ENCODE measurements at regions not wholly inside any gene's neighbourhood (a gene's known extent, or its start where the extent isn't known, plus 50 kb on each side); places are given as distances from the start of the nearest gene placed in this dataset.

GRCh38 chr3:117597865-117598264, 888.3 kb downstream of the TUSC7 start:
- Histone ChIP-seq H3F3A (ENCODE audit: insufficient read depth) (no peaks in the 10 kb centered on the region), H3K79me2 (ENCODE audit: insufficient read depth) (no peaks in the 10 kb centered on the region), H3K9me3 (ENCODE audit: low read depth) (no peaks in the 10 kb centered on the region), H3K4me2 (ENCODE audit: unreplicated experiment) (no peak overlapping the region), H3K27ac (no peak overlapping the region), H3K27me3 (replicated peaks; ENCODE audit: insufficient read depth) (no peaks in the 10 kb centered on the region), H3K4me1 (ENCODE audit: insufficient read depth) (no peaks in the 10 kb centered on the region), H3K9me2 (ENCODE audit: insufficient read depth) (no peaks in the 10 kb centered on the region), H3K4me3 (no peak overlapping the region), H3K36me3 (ENCODE audit: low read depth) (no peaks in the 10 kb centered on the region), H3K9ac (no peak overlapping the region), H2AFZ (no peak overlapping the region), H4K20me1 (ENCODE audit: insufficient read depth) (no peaks in the 10 kb centered on the region)
- 60 to 83% methylated on average over 1 of the region's 1 CpG for WGBS, 2 experiments (ENCODE audit: low coverage in 1 of 2, low lambda C conversion rate in 2 of 2, missing lambda C conversion rate in 2 of 2)
- no peak for DNase-seq
- TF ChIP-seq EZH2 (IDR thresholded peaks at IDR 0.05; ENCODE audit: insufficient read depth, poor library complexity, severe bottlenecking) (no peak), EZH2phosphoT487 (IDR thresholded peaks at IDR 0.05; ENCODE audit: insufficient read depth, low read depth) (no peak)
- in situ Hi-C loops (cut with MboI) = no loop called here

- H3K9me3 ChIP-seq (ENCODE audit: low read depth) = no peaks in the 10 kb centered on the region
- no peak overlapping the region for H3K27ac ChIP-seq
- H3K27me3 ChIP-seq (replicated peaks; ENCODE audit: insufficient read depth) = no peaks in the 10 kb centered on the region
- H3F3A ChIP-seq (ENCODE audit: insufficient read depth) = no peaks in the 10 kb centered on the region
- in situ Hi-C loops (cut with MboI) = no loop called here
- no peaks in the 10 kb centered on the region for H3K4me1 ChIP-seq (ENCODE audit: insufficient read depth)
- H4K20me1 ChIP-seq (ENCODE audit: insufficient read depth) = no peaks in the 10 kb centered on the region
- H3K9me2 ChIP-seq (ENCODE audit: insufficient read depth) = no peaks in the 10 kb centered on the region
- TF ChIP-seq EZH2 (IDR thresholded peaks at IDR 0.05; ENCODE audit: insufficient read depth, poor library complexity, severe bottlenecking) (no peak), EZH2phosphoT487 (IDR thresholded peaks at IDR 0.05; ENCODE audit: insufficient read depth, low read depth) (no peak)
- DNase-seq = no peak
- no peaks in the 10 kb centered on the region for H3K79me2 ChIP-seq (ENCODE audit: insufficient read depth)
- 80 to 92% methylated on average over 3 of the region's 3 CpGs for WGBS, 2 experiments (ENCODE audit: low coverage in 1 of 2, low lambda C conversion rate in 2 of 2, missing lambda C conversion rate in 2 of 2)
- H3K4me2 ChIP-seq (ENCODE audit: unreplicated experiment) = no peak overlapping the region
- no peaks in the 10 kb centered on the region for H3K36me3 ChIP-seq (ENCODE audit: low read depth)
- no peak overlapping the region for H3K9ac ChIP-seq
- H3K4me3 ChIP-seq = no peak overlapping the region
- H2AFZ ChIP-seq = no peak overlapping the region
These were observed 890.5 kb downstream of the TUSC7 start for GRCh38 chr3:117600112-117600511.

- H3K9me3 ChIP-seq (ENCODE audit: low read depth) = no peaks in the 10 kb centered on the region
These were observed 891.1 kb downstream of the TUSC7 start for GRCh38 chr3:117600666-117601065.

GRCh38 chr3:117602058-117602644, 892.6 kb downstream of the TUSC7 start:
- in situ Hi-C loops (cut with MboI) = no loop called here
- H3F3A ChIP-seq (ENCODE audit: insufficient read depth) = no peaks in the 10 kb centered on the region
- H3K9ac ChIP-seq = no peak overlapping the region
- H3K27ac ChIP-seq = no peak overlapping the region
- TF ChIP-seq EZH2phosphoT487 (IDR thresholded peaks at IDR 0.05; ENCODE audit: insufficient read depth, low read depth) = no peak
- TF ChIP-seq EZH2 (IDR thresholded peaks at IDR 0.05; ENCODE audit: insufficient read depth, poor library complexity, severe bottlenecking) = no peak
- no peaks in the 10 kb centered on the region for H3K9me2 ChIP-seq (ENCODE audit: insufficient read depth)
- DNase-seq = no peak
- no peaks in the 10 kb centered on the region for H3K4me1 ChIP-seq (ENCODE audit: insufficient read depth)
- no peak overlapping the region for H3K4me3 ChIP-seq
- no peak overlapping the region for H2AFZ ChIP-seq
- no peaks in the 10 kb centered on the region for H3K79me2 ChIP-seq (ENCODE audit: insufficient read depth)
- no peaks in the 10 kb centered on the region for H3K9me3 ChIP-seq (ENCODE audit: low read depth)
- WGBS, 2 experiments (ENCODE audit: low coverage in 1 of 2, low lambda C conversion rate in 2 of 2, missing lambda C conversion rate in 2 of 2) = 48 to 54% methylated on average over 4 of the region's 4 CpGs
- no peaks in the 10 kb centered on the region for H3K27me3 ChIP-seq (replicated peaks; ENCODE audit: insufficient read depth)
- H4K20me1 ChIP-seq (ENCODE audit: insufficient read depth) = no peaks in the 10 kb centered on the region
- H3K4me2 ChIP-seq (ENCODE audit: unreplicated experiment) = no peak overlapping the region
- H3K36me3 ChIP-seq (ENCODE audit: low read depth) = no peaks in the 10 kb centered on the region

More at GRCh38 chr3:117600666-117601065, 891.1 kb downstream of the TUSC7 start:
- no peaks in the 10 kb centered on the region for H3K9me2 ChIP-seq (ENCODE audit: insufficient read depth)
- no peaks in the 10 kb centered on the region for H3K36me3 ChIP-seq (ENCODE audit: low read depth)
- peak; percentile 3 for DNase-seq
- no peak overlapping the region for H3K4me2 ChIP-seq (ENCODE audit: unreplicated experiment)
- no peak overlapping the region for H2AFZ ChIP-seq
- in situ Hi-C loops (cut with MboI) = no loop called here
- no peaks in the 10 kb centered on the region for H3K27me3 ChIP-seq (replicated peaks; ENCODE audit: insufficient read depth)
- H3F3A ChIP-seq (ENCODE audit: insufficient read depth) = no peaks in the 10 kb centered on the region
- H3K27ac ChIP-seq = no peak overlapping the region
- H3K4me3 ChIP-seq = no peak overlapping the region
- no peak overlapping the region for H3K9ac ChIP-seq
- WGBS, 2 experiments (ENCODE audit: low coverage in 1 of 2, low lambda C conversion rate in 2 of 2, missing lambda C conversion rate in 2 of 2) = 82% methylated on average over 4 of the region's 4 CpGs
- no peaks in the 10 kb centered on the region for H4K20me1 ChIP-seq (ENCODE audit: insufficient read depth)
- no peak for TF ChIP-seq EZH2 (IDR thresholded peaks at IDR 0.05; ENCODE audit: insufficient read depth, poor library complexity, severe bottlenecking)
- no peak for TF ChIP-seq EZH2phosphoT487 (IDR thresholded peaks at IDR 0.05; ENCODE audit: insufficient read depth, low read depth)
- H3K79me2 ChIP-seq (ENCODE audit: insufficient read depth) = no peaks in the 10 kb centered on the region
- H3K4me1 ChIP-seq (ENCODE audit: insufficient read depth) = no peaks in the 10 kb centered on the region

DNA sequence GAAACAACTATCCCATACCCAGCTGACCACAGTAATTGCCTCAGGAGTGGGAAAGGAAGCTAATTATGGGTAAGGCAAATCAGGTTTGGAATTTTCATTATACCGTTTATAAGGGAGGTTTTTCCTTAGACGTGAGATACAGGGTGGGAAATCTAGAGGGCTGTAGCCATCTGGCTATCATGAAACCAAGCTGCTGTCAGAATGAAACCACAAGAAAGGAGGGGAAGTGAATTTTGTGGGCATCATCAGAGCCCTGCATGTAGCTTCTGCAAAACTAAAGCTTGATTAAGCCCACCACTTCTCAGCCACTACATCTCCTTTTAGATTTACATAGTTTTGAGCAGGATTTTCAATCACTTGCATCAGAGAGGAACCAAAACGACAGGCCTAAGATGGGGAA, 893.5 kb downstream of the TUSC7 start:
- TF ChIP-seq EZH2 (IDR thresholded peaks at IDR 0.05; ENCODE audit: insufficient read depth, poor library complexity, severe bottlenecking) (no peak), EZH2phosphoT487 (IDR thresholded peaks at IDR 0.05; ENCODE audit: insufficient read depth, low read depth) (no peak)
- no peaks in the 10 kb centered on the region for H3K79me2 ChIP-seq (ENCODE audit: insufficient read depth)
- H3K36me3 ChIP-seq (ENCODE audit: low read depth) = no peaks in the 10 kb centered on the region
- H3K9me3 ChIP-seq (ENCODE audit: low read depth) = no peaks in the 10 kb centered on the region
- no peak overlapping the region for H3K9ac ChIP-seq
- WGBS, 2 experiments (ENCODE audit: low coverage in 1 of 2, low lambda C conversion rate in 2 of 2, missing lambda C conversion rate in 2 of 2) = 58 to 67% methylated on average over 3 of the region's 3 CpGs
- no peaks in the 10 kb centered on the region for H3K9me2 ChIP-seq (ENCODE audit: insufficient read depth)
- H3F3A ChIP-seq (ENCODE audit: insufficient read depth) = no peaks in the 10 kb centered on the region
- H4K20me1 ChIP-seq (ENCODE audit: insufficient read depth) = no peaks in the 10 kb centered on the region
- no peaks in the 10 kb centered on the region for H3K4me1 ChIP-seq (ENCODE audit: insufficient read depth)
- H3K27me3 ChIP-seq (replicated peaks; ENCODE audit: insufficient read depth) = no peaks in the 10 kb centered on the region
- no peak overlapping the region for H3K4me3 ChIP-seq
- no peak overlapping the region for H3K27ac ChIP-seq
- no peak overlapping the region for H2AFZ ChIP-seq
- no peak for DNase-seq
- in situ Hi-C loops (cut with MboI) = no loop called here
- no peak overlapping the region for H3K4me2 ChIP-seq (ENCODE audit: unreplicated experiment)

Measured in GM23248 (cell line).